ENCODE measurements at regions not wholly inside any gene's neighbourhood (a gene's known extent, or its start where the extent isn't known, plus 50 kb on each side); places are given as distances from the start of the nearest gene placed in this dataset.
"Not testable (repeated sequence)": the region's sequence is repeated elsewhere in the genome, so short reads cannot be mapped to it uniquely, and the experiment has no call there.

DNA sequence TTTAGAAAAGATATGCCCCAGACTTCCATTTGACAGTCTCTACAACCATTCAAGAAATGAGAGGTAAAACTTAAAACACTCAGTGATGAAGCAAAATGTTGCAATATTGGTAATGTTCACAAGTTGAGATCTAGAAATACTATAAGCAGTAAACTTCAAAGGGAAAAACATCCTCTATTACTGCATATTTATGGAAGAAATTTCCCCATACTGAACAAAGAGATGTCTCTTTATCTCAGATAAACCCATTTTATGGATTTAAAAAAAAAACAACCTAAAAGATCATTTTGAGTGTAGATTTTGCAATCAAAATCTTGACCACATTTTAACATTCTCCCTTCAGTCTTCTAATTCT lies 177.8 kb upstream of the TAB2 start:
- TF ChIP-seq, protein P1, sequence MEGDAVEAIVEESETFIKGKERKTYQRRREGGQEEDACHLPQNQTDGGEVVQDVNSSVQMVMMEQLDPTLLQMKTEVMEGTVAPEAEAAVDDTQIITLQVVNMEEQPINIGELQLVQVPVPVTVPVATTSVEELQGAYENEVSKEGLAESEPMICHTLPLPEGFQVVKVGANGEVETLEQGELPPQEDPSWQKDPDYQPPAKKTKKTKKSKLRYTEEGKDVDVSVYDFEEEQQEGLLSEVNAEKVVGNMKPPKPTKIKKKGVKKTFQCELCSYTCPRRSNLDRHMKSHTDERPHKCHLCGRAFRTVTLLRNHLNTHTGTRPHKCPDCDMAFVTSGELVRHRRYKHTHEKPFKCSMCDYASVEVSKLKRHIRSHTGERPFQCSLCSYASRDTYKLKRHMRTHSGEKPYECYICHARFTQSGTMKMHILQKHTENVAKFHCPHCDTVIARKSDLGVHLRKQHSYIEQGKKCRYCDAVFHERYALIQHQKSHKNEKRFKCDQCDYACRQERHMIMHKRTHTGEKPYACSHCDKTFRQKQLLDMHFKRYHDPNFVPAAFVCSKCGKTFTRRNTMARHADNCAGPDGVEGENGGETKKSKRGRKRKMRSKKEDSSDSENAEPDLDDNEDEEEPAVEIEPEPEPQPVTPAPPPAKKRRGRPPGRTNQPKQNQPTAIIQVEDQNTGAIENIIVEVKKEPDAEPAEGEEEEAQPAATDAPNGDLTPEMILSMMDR (IDR thresholded peaks at IDR 0.05; ENCODE audit: extremely low read depth, missing control alignments), result no peak
- no peak for DNase-seq (ENCODE audit: low spot score)

DNA sequence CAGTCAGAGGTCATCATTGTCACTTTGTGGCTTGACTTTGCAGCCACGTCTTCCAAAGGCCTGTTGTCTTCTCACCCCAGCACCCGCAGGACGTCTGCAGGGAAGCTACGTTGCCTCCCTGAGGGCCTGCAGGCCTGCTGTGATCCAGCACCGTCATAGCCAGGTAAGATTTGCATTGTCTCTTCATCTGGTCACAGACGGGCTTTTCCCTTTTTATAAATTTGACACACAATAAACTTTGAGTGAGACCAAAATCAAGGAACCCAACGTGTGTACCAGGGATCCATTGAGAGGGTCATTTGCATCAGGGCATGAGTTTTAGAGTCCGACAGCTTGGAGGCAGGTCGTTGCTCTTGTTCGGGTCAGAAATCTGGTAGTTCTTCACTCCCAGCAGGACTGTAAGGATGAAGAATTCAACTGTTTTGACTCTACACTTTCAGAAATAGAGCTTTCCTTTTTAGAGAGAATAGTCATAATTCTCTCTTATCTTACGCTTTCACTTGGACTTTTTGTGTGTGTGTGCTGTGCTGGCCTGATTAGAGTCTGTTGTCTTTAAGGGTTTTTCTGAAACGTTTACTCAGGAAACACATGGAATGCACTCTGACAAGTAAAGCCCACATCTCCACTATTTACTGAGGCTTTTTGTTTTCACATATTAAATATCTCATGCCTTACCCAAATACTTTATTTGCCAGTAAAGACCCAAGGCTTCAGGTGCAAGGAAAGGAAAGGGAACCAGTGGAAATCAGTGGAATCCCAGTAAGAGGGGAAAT lies 177.2 kb upstream of the TAB2 start:
- TF ChIP-seq, protein P1 (IDR thresholded peaks at IDR 0.05; ENCODE audit: extremely low read depth, missing control alignments), result no peak
- DNase-seq (ENCODE audit: low spot score), result peak; percentile 35

DNA sequence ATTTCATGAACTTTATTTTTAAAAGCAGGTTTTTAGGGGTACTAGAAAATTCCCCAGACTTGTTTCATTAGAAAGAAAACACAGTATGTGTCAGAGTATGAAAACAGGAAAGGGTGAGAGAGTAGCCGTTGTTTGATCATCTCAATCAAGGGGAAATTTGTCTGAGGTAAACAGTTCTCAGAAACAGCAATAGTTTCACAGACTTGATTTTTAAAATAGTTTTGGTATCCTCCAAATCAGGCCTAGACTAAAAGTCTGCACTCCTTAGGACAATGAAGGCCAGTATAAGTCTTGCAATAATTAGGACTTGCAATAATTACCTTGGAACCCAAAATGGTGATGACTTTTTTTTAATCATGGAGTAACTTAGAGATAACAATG lies 176.6 kb upstream of the TAB2 start:
- DNase-seq (ENCODE audit: low spot score), result peak; percentile 31
- TF ChIP-seq, protein P1 (IDR thresholded peaks at IDR 0.05; ENCODE audit: extremely low read depth, missing control alignments), result no peak

- no peak for DNase-seq (ENCODE audit: low spot score)
- TF ChIP-seq, protein P1 (IDR thresholded peaks at IDR 0.05; ENCODE audit: extremely low read depth, missing control alignments), result no peak
Observed at GRCh38 chr6:149142924-149143429, 174.5 kb upstream of the TAB2 start.

DNA sequence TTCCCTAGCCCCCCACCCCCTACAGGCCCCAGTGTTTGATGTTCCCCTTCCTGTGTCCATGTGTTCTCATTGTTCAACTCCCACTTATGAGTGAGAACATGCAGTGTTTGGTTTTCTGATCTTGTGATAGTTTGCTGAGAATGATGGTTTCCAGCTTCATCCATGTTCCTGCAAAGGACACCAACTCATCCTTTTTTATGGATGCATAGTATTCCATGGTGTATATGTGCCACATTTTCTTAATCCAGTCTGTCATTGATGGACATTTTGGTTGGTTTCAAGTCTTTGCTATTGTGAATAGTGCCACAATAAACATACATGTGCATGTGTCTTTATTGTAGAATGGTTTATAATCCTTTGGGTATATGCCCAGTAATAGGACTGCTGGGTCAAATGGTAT lies 171.7 kb upstream of the TAB2 start:
- not testable (repeated sequence) for DNase-seq (ENCODE audit: low spot score)

DNA sequence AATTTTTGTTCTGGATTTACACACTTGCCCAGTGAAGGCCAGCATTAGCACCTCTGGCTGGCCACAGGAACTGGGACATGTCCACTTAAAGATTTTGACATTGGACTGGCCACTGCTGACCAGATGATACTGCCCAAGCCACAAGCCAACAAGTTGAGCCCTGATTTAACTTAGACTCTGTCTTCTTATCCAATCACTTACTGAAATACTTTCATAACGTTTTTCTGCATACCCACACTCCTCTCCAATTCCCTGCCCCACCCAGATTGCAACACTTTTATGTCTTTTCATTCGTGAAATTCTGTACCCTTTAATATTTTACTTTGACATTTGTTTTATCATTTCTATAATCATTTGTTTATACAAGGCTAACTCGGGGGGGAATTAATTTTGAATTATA lies 170.3 kb upstream of the TAB2 start:
- DNase-seq (ENCODE audit: low spot score), result no peak
- TF ChIP-seq, protein P1 (IDR thresholded peaks at IDR 0.05; ENCODE audit: extremely low read depth, missing control alignments), result no peak

DNA sequence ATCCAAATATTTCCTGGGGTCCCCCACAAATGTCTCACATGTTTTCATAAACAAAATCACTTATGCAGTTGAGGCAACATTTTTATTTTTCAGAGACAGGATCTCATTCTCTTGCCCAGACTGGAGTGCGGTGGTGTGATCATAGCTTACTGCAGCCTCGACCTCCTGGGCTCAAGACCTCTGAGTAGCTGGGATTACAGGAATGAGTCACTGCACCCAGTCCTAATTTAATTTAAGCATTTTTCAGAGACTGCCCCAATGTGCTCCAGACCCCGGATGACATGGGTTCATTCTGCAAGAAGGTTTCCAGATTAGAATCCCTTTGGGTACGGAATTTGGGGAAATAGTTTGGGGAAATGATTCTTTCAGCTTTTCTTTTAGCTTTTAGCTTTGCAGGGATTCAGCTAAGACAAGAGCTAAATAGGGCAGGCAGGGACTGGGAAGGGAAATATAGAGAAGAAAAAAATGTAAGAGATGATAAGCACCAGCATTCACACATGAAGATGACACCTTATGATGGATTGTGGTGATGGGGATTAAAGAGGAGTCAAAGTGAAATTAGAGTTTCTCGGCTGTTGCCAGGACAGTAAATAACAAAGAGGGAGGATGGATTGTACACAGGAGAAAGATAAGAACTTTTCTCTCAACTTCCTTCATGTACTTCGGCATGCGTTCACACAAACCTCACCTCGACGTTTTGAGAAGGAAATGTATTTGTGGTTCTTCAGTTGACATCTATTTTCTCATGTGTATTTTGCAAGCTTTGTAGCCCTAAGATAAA lies 169.4 kb upstream of the TAB2 start:
- no peak for DNase-seq (ENCODE audit: low spot score)
- TF ChIP-seq, protein P1 (IDR thresholded peaks at IDR 0.05; ENCODE audit: extremely low read depth, missing control alignments), result no peak
